Heart left ventricle (tissue), 16 donors: ENCODE measurements at regions not wholly inside any gene's neighbourhood (a gene's known extent, or its start where the extent isn't known, plus 50 kb on each side); places are given as distances from the start of the nearest gene placed in this dataset.

Source experiments
- ATAC-seq, 4 donors: fragments of 200-7000 bp; cut with Tn5 transposase; one replicate each; pipeline ENCODE4 v1.9.1; 2020 to 2022; ENCODE audit warnings: moderate library complexity in 4 of 4, mild to moderate bottlenecking in 3 of 4, moderate number of reproducible peaks in 1 of 4
- DNase-seq, 5 donors: peaks; one replicate each; pipeline ENCODE4 v3.0.0-alpha.2; 2020
- H3K27ac ChIP-seq, 12 donors: fragments of 200-600 bp; sonication (generic) in 4 of 12; one replicate each; pipeline versions ENCODE4 v1.5.0 to v1.8.0; 2016 to 2022; ENCODE audit warnings: mild to moderate bottlenecking in 2 of 12
- H3K27me3 ChIP-seq, 9 donors: fragments of 200-600 bp; sonication (generic) in 2 of 9; one replicate each; pipeline versions ENCODE4 v1.5.1 to v1.8.0; 2016 to 2022; ENCODE audit warnings: mild to moderate bottlenecking in 3 of 9
- H3K36me3 ChIP-seq, 9 donors: fragments of 200-600 bp; sonication (generic) in 2 of 9; one replicate each; pipeline versions ENCODE4 v1.5.0 to v1.8.0; 2018 to 2022; ENCODE audit warnings: mild to moderate bottlenecking in 2 of 9
- H3K4me1 ChIP-seq, 12 donors: fragments of 200-600 bp; sonication (generic) in 4 of 12; one replicate each; pipeline versions ENCODE4 v1.5.0 to v1.8.0; 2016 to 2022; ENCODE audit warnings: mild to moderate bottlenecking in 3 of 12
- H3K4me3 ChIP-seq, 12 donors: fragments of 200-600 bp; sonication (generic) in 4 of 12; one replicate each; pipeline versions ENCODE4 v1.5.0 to v1.8.0; 2017 to 2022; ENCODE audit warnings: mild to moderate bottlenecking in 9 of 12, moderate library complexity in 4 of 12
- H3K9me3 ChIP-seq, 12 donors: fragments of 200-600 bp; sonication (generic) in 4 of 12; one replicate each; pipeline versions ENCODE4 v1.5.0 to v1.8.0; 2016 to 2022; ENCODE audit warnings: mild to moderate bottlenecking in 1 of 12
- POLR2A ChIP-seq, 2 donors: fragments of 450-650 bp; IDR thresholded peaks; one replicate each; pipeline ENCODE4 v1.6.1; 2017; ENCODE audit warnings: antibody characterized with exemption in 2 of 2, mild to moderate bottlenecking in 2 of 2, moderate library complexity in 2 of 2
- WGBS, 4 donors: extraction: QIAGEN DNeasy Blood & Tissue Kit in 2 of 4; methylation state at CpG; one replicate each; pipeline versions ENCODE4 v1.1.5 to v1.1.7; 2013 to 2018; 5-methylcytosine and 5-hydroxymethylcytosine counted together
- intact Hi-C, 10 donors: fragments of 100-400 bp; cut with DNase I; formaldehyde crosslinking; loops; one replicate each; pipeline versions ENCODE4 v1.11.1 to v1.14.2; 2022
- TF ChIP-seq, protein P1 (sequence below), 12 donors: fragments of 200-600 bp; sonication (generic) in 4 of 12; IDR thresholded peaks; one replicate each; pipeline versions ENCODE4 v1.5.0 to v1.8.0; 2018 to 2022; ENCODE audit warnings: antibody characterized with exemption in 12 of 12, mild to moderate bottlenecking in 5 of 12
- donor health status: ischemic (EF 13 %, LVEDD 7.1; RV severe dilation, severe dysfunction).
- donor health status: healthy with polysubstance abuse.
- donor health status: DM: no; HTN: yes; CAD: no.
- donor health status: DM: no; HTN: no; CAD: no.
- donor health status: ischemic (EF 25% LVEDD 6.9; RV normal size, moderate dysfunction).
- donor health status: ischemic (EF 25% LVEDD 5.7; RV mildly dilated, moderate dysfunction).
- donor health status: healthy.
- donor health status: DM: yes; HTN: yes; CAD: no.
- donor health status: ischemic (EF 35%, LVEDD 5.7; RV mildly dilated, moderate dysfunction).
- donor health status: nonischemic (EF 11% LVEDD 7.7; RV severe dilation, severe dysfunction).
- donor health status: DM: yes; HTN: yes; CAD: no.
- donor health status: PGD.
- donor health status: ischemic (EF 29% LVEDD 5.4; RV normal size, mild dysfunction).
- donor health status: nonischemic (EF 23%, LVEDD 6.1; RV moderate dilation, normal function).

DNA sequence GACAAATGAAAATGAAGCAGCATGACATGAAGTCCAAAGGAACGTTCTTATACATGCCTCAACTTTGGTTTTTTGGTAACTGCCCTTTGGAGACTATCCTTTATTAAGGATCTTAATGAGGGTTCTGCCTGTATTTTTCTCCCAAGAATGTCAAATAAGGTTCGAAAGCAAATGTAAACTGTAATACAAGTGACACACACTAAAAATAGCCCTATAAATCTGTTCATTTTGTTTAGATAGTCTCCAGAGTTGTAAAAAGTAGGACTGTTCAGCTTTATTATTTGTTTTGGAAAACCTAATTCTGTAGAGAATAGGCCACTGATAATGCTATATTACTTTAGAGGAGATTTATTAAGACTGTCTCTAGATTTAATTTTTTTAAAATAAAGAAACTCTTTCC, 80.5 kb upstream of the CDIN1 start:
- Histone ChIP-seq H3K9me3 (no peaks in the 10 kb centered on the region), H3K4me1 (peaks cover 0 to 15% (median 2%) of the 10 kb centered on the region in 12 donors), H3K4me3 (no peak overlapping the region), H3K27ac (no peak overlapping the region), H3K27me3 (no peaks in the 10 kb centered on the region), H3K36me3 (no peaks in the 10 kb centered on the region)
- TF ChIP-seq, protein P1, sequence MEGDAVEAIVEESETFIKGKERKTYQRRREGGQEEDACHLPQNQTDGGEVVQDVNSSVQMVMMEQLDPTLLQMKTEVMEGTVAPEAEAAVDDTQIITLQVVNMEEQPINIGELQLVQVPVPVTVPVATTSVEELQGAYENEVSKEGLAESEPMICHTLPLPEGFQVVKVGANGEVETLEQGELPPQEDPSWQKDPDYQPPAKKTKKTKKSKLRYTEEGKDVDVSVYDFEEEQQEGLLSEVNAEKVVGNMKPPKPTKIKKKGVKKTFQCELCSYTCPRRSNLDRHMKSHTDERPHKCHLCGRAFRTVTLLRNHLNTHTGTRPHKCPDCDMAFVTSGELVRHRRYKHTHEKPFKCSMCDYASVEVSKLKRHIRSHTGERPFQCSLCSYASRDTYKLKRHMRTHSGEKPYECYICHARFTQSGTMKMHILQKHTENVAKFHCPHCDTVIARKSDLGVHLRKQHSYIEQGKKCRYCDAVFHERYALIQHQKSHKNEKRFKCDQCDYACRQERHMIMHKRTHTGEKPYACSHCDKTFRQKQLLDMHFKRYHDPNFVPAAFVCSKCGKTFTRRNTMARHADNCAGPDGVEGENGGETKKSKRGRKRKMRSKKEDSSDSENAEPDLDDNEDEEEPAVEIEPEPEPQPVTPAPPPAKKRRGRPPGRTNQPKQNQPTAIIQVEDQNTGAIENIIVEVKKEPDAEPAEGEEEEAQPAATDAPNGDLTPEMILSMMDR (IDR thresholded peaks at IDR 0.05): no peak
- no peak for TF ChIP-seq POLR2A (IDR thresholded peaks at IDR 0.05)
- intact Hi-C loops: loop anchor here in 4 of 10 donors (10.0 kb wide), 4 partner anchors 386 to 974 kb away; no protein-coding TSS in a partner anchor
- WGBS, 4 donors: 51 to 70% (median 60%) methylated on average over 2 of the region's 2 CpGs
- DNase-seq (no peak), ATAC-seq (no peak)

DNA sequence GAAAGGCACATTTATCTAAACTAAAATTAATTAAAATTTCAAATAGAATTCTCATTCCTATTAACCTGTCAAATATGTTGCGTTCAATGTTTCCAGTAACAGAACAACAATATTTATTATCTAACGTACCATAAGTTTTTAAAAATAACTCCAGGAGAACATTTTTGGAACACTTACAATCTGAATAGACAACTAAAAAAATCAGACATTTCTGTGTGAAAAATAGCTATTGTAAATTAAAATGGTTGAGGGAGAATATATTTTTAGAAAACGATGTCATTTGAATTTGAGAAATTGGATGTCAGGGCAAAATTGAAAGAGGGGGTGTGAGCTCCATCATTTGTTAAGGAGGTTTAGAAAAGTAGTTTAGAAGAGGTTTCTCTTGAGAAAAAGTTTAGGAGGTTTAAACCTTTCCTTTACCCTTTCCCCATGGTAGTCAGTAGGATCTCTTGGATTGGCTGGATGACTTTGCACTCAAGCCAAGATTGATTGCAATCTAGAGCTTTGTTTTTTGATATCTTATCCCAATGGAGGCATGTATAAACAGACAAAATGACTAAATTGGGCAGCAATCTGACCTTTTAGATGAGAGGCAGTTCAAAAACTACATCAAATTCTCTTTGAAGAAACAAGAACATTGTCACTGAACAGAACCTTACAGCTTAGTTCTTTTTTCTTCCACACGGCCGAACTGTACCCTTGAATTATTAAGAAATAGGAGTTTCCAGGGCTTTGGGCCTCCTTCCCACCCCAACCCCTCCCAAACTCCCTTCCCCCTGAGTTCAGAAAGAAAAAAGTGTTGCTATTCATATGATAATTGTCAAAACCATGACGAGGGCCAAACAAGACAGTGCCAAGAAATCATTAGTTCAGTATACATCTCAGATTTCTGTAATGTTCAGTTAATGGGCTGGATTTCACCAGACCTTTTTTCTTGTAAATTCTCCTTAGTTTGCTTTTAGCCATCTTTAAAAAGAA, 79.7 kb upstream of the CDIN1 start:
- DNase-seq (no peak), ATAC-seq (no peak)
- Histone ChIP-seq H3K9me3 (no peaks in the 10 kb centered on the region), H3K27ac (no peak overlapping the region), H3K4me3 (no peak overlapping the region), H3K4me1 (peaks cover 0 to 15% (median 2%) of the 10 kb centered on the region in 12 donors), H3K36me3 (no peaks in the 10 kb centered on the region), H3K27me3 (no peaks in the 10 kb centered on the region)
- TF ChIP-seq POLR2A (IDR thresholded peaks at IDR 0.05): no peak
- TF ChIP-seq, protein P1 (IDR thresholded peaks at IDR 0.05): no peak
- 62 to 75% (median 67%) methylated on average over 6 of the region's 6 CpGs for WGBS, 4 donors
- intact Hi-C loops: loop anchor here in 8 of 10 donors (5.0 to 10.0 kb wide), 9 partner anchors 78 to 975 kb away; partner anchors contain the start of gene CDIN1 (in 1 of the 8)

DNA sequence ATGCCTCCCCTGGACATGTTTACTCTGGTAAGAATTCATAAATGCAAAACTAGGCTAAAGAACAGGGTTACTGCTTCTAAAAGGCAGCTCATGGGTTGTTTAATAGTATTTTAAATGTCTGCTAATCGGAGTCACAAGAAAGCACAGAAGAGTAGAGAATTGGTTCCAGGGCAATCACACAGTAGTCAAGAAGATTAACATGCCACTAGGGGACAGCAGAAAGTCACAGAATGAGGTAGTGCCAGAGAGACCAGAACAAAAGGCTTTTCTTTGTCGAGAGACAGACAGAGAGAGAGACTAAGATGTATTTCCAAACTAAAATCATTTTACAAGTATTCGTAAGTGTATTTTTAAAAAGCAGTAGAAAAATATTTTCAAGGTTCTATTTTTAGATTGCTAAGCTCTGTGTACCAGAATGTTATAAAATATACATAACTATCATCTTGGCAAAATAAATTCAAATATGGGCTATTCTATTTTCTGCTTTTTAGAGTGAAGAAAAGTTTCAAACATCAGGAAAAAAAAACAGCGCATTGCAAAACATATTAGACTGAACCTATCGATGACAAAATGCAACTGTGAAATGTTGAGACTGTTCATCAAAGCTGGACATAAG, 78.3 kb upstream of the CDIN1 start:
- 19 to 31% (median 28%) methylated on average over 5 of the region's 5 CpGs for WGBS, 4 donors
- H3K4me3 ChIP-seq: no peak overlapping the region
- no peaks in the 10 kb centered on the region for H3K9me3 ChIP-seq
- H3K27ac ChIP-seq: peak overlapping the region in 6 of 12 donors; percentile 3 to 36 (median 23)
- DNase-seq (peak in 2 of 5 donors; percentile 21 to 37), ATAC-seq (peak; percentile 85 to 96 (median 94))
- peaks cover 0 to 15% (median 2%) of the 10 kb centered on the region in 12 donors for H3K4me1 ChIP-seq
- TF ChIP-seq POLR2A (IDR thresholded peaks at IDR 0.05): no peak
- TF ChIP-seq, protein P1 (IDR thresholded peaks at IDR 0.05): peak; percentile 41 to 82 (median 70)
- H3K36me3 ChIP-seq: no peaks in the 10 kb centered on the region
- intact Hi-C loops: loop anchor here in 6 of 10 donors (5.0 to 10.0 kb wide), 7 partner anchors 76 to 634 kb away; partner anchors contain the start of gene CDIN1 (in 1 of the 6)
- H3K27me3 ChIP-seq: no peaks in the 10 kb centered on the region

DNA sequence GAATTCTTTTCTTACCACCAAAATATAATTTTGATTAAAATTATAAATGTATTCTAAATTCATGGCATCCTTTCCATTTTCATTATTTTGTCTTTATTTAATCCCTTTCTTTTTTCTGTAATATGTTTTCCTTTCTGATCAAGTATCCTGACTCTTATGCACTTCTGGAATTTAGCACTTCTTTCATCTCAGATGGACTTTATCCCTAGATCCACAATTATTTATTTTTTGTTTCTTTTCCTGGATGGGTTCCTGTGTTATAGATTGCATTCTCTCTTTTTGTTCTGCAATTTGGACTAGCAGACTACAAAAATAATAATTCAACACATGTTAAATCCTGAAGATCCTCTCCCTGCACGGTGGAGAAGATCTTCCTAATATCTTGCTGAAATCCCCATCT, 76.9 kb upstream of the CDIN1 start:
- no peak overlapping the region for H3K4me3 ChIP-seq
- H3K36me3 ChIP-seq: no peaks in the 10 kb centered on the region
- no peaks in the 10 kb centered on the region for H3K27me3 ChIP-seq
- DNase-seq: no peak
- no peak for ATAC-seq
- H3K9me3 ChIP-seq: no peaks in the 10 kb centered on the region
- WGBS, 4 donors: 60 to 86% (median 61%) methylated on average over 1 of the region's 1 CpG
- peaks cover 0 to 15% (median 2%) of the 10 kb centered on the region in 12 donors for H3K4me1 ChIP-seq
- intact Hi-C loops: loop anchor here in 6 of 10 donors (5.0 to 10.0 kb wide), 7 partner anchors 75 to 632 kb away; partner anchors contain the start of gene CDIN1 (in 1 of the 6)
- H3K27ac ChIP-seq: no peak overlapping the region
- TF ChIP-seq, protein P1 (IDR thresholded peaks at IDR 0.05): no peak
- TF ChIP-seq POLR2A (IDR thresholded peaks at IDR 0.05): no peak
